GM21367 (cell line): ENCODE measurements at regions not wholly inside any gene's neighbourhood (a gene's known extent, or its start where the extent isn't known, plus 50 kb on each side); places are given as distances from the start of the nearest gene placed in this dataset.

Source experiments
- ATAC-seq: cut with Tn5 transposase; IDR thresholded peaks from one replicate; pipeline ENCODE4 v1.9.1; 2021; ENCODE audit not compliant: unreplicated experiment

GRCh38 chr3:72593881-72594397 is 254.3 kb downstream of the SHQ1 start:
- no peak for ATAC-seq

- no peak for ATAC-seq
Measured at GRCh38 chr3:72591522-72592421, 256.5 kb downstream of the SHQ1 start.

- no peak for ATAC-seq
Measured at GRCh38 chr3:72590732-72591221, 257.5 kb downstream of the SHQ1 start.

- ATAC-seq: no peak
Measured at GRCh38 chr3:72587282-72587681, 261.0 kb downstream of the SHQ1 start.

GRCh38 chr3:72586694-72587093 is 261.6 kb downstream of the SHQ1 start:
- no peak for ATAC-seq

GRCh38 chr3:72585966-72586365 is 262.3 kb downstream of the SHQ1 start:
- ATAC-seq: no peak

- no peak for ATAC-seq
Measured at GRCh38 chr3:72584262-72584661, 264.0 kb downstream of the SHQ1 start.

- no peak for ATAC-seq
Measured at GRCh38 chr3:72582963-72583362, 265.3 kb downstream of the SHQ1 start.

GRCh38 chr3:72582211-72582878 is 265.9 kb downstream of the SHQ1 start:
- ATAC-seq: peak; percentile 97

GRCh38 chr3:72580900-72581299 is 267.3 kb downstream of the SHQ1 start:
- ATAC-seq: no peak

- no peak for ATAC-seq
Measured at GRCh38 chr3:72580246-72580756, 267.9 kb downstream of the SHQ1 start.

GRCh38 chr3:72579581-72580245 is 268.5 kb downstream of the SHQ1 start:
- ATAC-seq: no peak

GRCh38 chr3:72579191-72579580 is 269.1 kb downstream of the SHQ1 start:
- no peak for ATAC-seq

- no peak for ATAC-seq
Measured at GRCh38 chr3:72577190-72577589, 271.1 kb downstream of the SHQ1 start.

GRCh38 chr3:72576563-72576962 is 271.7 kb downstream of the SHQ1 start:
- no peak for ATAC-seq

GRCh38 chr3:72574144-72574543 is 274.1 kb downstream of the SHQ1 start:
- no peak for ATAC-seq

GRCh38 chr3:72573051-72573450 is 275.2 kb downstream of the SHQ1 start:
- no peak for ATAC-seq

GRCh38 chr3:72572489-72573007 is 275.7 kb downstream of the SHQ1 start:
- ATAC-seq: no peak

- no peak for ATAC-seq
Measured at GRCh38 chr3:72571638-72572114, 276.6 kb downstream of the SHQ1 start.

- ATAC-seq: no peak
Measured at GRCh38 chr3:72571052-72571451, 277.2 kb downstream of the SHQ1 start.
